Esophagus squamous epithelium (tissue), 5 donors: ENCODE measurements at regions not wholly inside any gene's neighbourhood (a gene's known extent, or its start where the extent isn't known, plus 50 kb on each side); places are given as distances from the start of the nearest gene placed in this dataset.

Experiments
- DNase-seq: peaks from one replicate; lab custom pipeline; 2025; lab: John Stamatoyannopoulos, UW
- H3K27ac ChIP-seq, 4 donors: fragments of 200-600 bp; sonication (generic); one replicate each; pipeline ENCODE4 v1.5.1; 2016 to 2019; ENCODE audit warnings: mild to moderate bottlenecking in 1 of 4
- H3K27me3 ChIP-seq, 4 donors: fragments of 200-600 bp; sonication (generic); 1 replicate in 3 of 4; 2 replicates in 1 of 4; pipeline versions ENCODE4 v1.5.1 to v1.6.0; 2017 to 2021; ENCODE audit warnings: antibody characterized with exemption in 1 of 4
- H3K36me3 ChIP-seq, 3 donors: fragments of 200-600 bp; sonication (generic); one replicate each; pipeline ENCODE4 v1.5.1; 2016 to 2019
- H3K4me1 ChIP-seq, 3 donors: fragments of 200-600 bp; sonication (generic); one replicate each; pipeline ENCODE4 v1.5.1; 2017 to 2019
- H3K4me3 ChIP-seq, 4 donors: fragments of 200-600 bp; sonication (generic); 1 replicate in 3 of 4; 2 replicates in 1 of 4; pipeline ENCODE4 v1.5.1; 2016 to 2019; ENCODE audit warnings: mild to moderate bottlenecking in 2 of 4, moderate library complexity in 1 of 4
- H3K9me3 ChIP-seq, 3 donors: fragments of 200-600 bp; sonication (generic); one replicate each; pipeline ENCODE4 v1.5.1; 2016 to 2019
- POLR2A ChIP-seq, 4 donors: fragments of 450-650 bp; IDR thresholded peaks; one replicate each; pipeline ENCODE4 v1.6.1; 2017; ENCODE audit warnings: antibody characterized with exemption in 4 of 4, mild to moderate bottlenecking in 4 of 4, moderate library complexity in 3 of 4
- WGBS, 2 donors: methylation state at CpG; one replicate each; pipeline ENCODE4 v1.1.5; 2018; 5-methylcytosine and 5-hydroxymethylcytosine counted together
- intact Hi-C: fragments of 100-400 bp; cut with DNase I; formaldehyde crosslinking; loops from one replicate; pipeline ENCODE4 v1.15.0; 2022
- TF ChIP-seq, protein P1 (sequence below), 6 experiments: fragments of 450-650 bp in 4 of 6; fragments of 200-600 bp in 2 of 6; sonication (generic) in 2 of 6; IDR thresholded peaks; one replicate each; pipeline ENCODE4 v1.5.1; 2016 to 2019; ENCODE audit warnings: antibody characterized with exemption in 6 of 6, mild to moderate bottlenecking in 4 of 6, moderate library complexity in 4 of 6
- donor health status: DM: yes; HTN: yes; CAD: no.

DNA sequence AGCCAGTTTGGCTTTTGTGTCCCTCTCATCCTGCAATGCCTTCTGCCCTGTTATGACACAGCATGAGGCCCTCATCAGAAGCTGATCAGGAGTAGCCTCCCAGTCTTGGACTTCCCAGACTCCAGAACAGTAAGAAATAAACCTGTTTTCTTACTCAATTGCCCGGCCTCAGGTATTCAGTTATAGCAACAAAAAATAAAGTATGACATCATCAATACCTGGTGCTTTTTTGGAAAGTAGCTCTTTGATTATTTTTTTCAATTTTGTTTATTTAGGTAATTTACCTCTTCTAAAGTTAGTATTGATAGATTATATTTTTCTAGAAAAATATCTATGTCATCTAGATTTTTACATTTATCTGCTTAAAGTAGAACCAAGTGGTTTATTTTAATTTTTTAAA, 112.8 kb upstream of the CES5A start:
- no peaks in the 10 kb centered on the region for H3K36me3 ChIP-seq
- no peaks in the 10 kb centered on the region for H3K4me1 ChIP-seq
- H3K4me3 ChIP-seq, result no peak overlapping the region
- no peak overlapping the region for H3K27ac ChIP-seq
- no peak for DNase-seq
- intact Hi-C loops, result no loop called here
- H3K27me3 ChIP-seq, result no peaks in the 10 kb centered on the region
- WGBS, 2 donors, result 73 to 89% methylated on average over 1 of the region's 1 CpG
- TF ChIP-seq, protein P1, sequence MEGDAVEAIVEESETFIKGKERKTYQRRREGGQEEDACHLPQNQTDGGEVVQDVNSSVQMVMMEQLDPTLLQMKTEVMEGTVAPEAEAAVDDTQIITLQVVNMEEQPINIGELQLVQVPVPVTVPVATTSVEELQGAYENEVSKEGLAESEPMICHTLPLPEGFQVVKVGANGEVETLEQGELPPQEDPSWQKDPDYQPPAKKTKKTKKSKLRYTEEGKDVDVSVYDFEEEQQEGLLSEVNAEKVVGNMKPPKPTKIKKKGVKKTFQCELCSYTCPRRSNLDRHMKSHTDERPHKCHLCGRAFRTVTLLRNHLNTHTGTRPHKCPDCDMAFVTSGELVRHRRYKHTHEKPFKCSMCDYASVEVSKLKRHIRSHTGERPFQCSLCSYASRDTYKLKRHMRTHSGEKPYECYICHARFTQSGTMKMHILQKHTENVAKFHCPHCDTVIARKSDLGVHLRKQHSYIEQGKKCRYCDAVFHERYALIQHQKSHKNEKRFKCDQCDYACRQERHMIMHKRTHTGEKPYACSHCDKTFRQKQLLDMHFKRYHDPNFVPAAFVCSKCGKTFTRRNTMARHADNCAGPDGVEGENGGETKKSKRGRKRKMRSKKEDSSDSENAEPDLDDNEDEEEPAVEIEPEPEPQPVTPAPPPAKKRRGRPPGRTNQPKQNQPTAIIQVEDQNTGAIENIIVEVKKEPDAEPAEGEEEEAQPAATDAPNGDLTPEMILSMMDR (IDR thresholded peaks at IDR 0.05), result no peak
- TF ChIP-seq POLR2A (IDR thresholded peaks at IDR 0.05), result no peak
- H3K9me3 ChIP-seq, result no peaks in the 10 kb centered on the region

DNA sequence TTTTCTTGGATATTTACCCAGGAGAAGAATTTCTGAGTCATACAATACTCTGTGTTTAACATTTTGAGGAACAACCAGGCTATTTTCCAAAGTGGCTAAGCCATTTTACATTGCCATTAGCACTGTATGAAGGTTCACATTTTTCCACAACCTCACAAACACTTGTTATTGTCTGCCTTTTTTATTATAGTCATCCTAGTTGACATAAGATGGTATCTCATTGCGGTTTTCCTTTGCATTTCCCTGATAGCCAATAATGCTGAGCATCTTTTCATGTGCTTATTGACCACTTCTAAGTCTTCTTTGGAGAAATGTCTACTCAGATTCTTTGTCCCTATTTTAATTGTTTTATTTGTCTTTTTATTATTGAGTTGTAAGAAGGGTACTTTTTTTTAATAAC, 107.4 kb upstream of the CES5A start:
- no peaks in the 10 kb centered on the region for H3K9me3 ChIP-seq
- no peaks in the 10 kb centered on the region for H3K36me3 ChIP-seq
- H3K4me1 ChIP-seq, result peaks cover 0 to 4% (median 0%) of the 10 kb centered on the region in 3 donors
- WGBS, 2 donors, result 75 to 93% methylated on average over 1 of the region's 1 CpG
- intact Hi-C loops, result no loop called here
- H3K4me3 ChIP-seq, result no peak overlapping the region
- no peaks in the 10 kb centered on the region for H3K27me3 ChIP-seq
- TF ChIP-seq POLR2A (IDR thresholded peaks at IDR 0.05), result no peak
- TF ChIP-seq, protein P1 (IDR thresholded peaks at IDR 0.05), result no peak
- no peak overlapping the region for H3K27ac ChIP-seq
- DNase-seq, result no peak

DNA sequence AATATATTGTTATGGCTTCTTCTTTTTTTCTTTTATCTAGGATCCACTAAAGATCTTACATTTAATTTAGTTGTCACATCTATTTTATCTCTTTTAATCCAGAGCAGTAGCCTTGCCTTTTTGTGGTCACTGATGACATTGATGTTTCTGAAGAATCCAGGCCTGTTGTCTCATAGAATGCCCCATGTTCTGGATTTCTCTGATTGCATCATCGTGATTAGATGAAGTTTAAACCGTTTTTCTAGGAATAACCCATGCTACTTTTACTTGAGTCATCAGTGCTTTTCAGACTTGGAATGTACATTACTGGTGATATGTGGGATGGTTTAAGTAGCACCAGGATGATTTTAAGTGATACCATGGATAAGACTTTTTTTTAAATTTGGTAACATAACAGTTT, 106.4 kb upstream of the CES5A start:
- no peak for DNase-seq
- Histone ChIP-seq H3K27ac (no peak overlapping the region), H3K36me3 (no peaks in the 10 kb centered on the region), H3K4me1 (peaks cover 0 to 8% (median 0%) of the 10 kb centered on the region in 3 donors), H3K27me3 (no peaks in the 10 kb centered on the region), H3K4me3 (no peak overlapping the region), H3K9me3 (no peaks in the 10 kb centered on the region)
- TF ChIP-seq POLR2A (IDR thresholded peaks at IDR 0.05), result no peak
- TF ChIP-seq, protein P1 (IDR thresholded peaks at IDR 0.05), result no peak
- WGBS, 2 donors, result 74 to 77% methylated on average over 2 of the region's 2 CpGs
- intact Hi-C loops, result no loop called here

DNA sequence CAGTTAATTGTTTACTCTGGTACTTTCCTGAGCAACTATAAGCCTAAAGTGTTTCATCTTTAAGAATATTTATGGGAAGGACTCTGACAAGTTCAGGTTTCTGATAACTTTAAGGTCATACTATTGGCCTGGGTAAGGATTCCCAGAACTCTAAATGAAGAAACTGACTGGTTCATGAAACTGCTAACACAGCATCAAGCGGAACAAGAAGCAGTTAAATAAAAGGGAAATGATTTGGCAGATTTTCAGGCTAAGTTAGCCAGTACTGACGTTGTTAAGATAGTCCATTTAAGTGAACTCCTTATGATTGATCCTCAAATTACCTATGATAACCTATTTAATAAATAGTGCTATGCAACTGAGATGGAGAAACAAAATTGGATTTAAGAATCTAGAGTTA, 101.6 kb upstream of the CES5A start:
- H3K36me3 ChIP-seq, result no peaks in the 10 kb centered on the region
- H3K4me1 ChIP-seq, result peaks cover 0 to 8% (median 0%) of the 10 kb centered on the region in 3 donors
- no peaks in the 10 kb centered on the region for H3K9me3 ChIP-seq
- TF ChIP-seq, protein P1 (IDR thresholded peaks at IDR 0.05), result no peak
- no peak for TF ChIP-seq POLR2A (IDR thresholded peaks at IDR 0.05)
- intact Hi-C loops, result no loop called here
- 35 to 45% methylated on average over 2 of the region's 2 CpGs for WGBS, 2 donors
- peak overlapping the region in 1 of 4 donors; percentile 9 for H3K27ac ChIP-seq
- no peaks in the 10 kb centered on the region for H3K27me3 ChIP-seq
- H3K4me3 ChIP-seq, result no peak overlapping the region
- no peak for DNase-seq

DNA sequence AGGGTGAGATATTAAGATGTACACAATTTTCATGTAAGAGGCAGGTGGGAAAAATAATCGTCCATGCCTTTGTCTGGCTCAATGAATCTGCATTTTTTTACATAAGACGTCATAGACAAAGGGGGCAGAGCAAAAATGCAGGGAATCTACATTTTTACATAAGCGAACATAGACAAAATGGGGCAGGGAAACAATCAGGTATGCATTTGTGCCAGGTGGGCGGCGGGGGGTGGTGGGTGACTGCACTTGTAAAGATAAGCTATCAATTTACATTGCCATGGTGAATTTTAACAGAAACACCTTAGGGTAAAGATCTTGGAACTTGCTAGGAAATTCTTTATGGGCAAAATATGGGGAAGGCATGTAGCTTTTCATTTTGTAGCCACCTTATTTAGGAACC, 96.3 kb upstream of the CES5A start:
- DNase-seq, result no peak
- H3K4me1 ChIP-seq, result peaks cover 0 to 21% (median 13%) of the 10 kb centered on the region in 3 donors
- no peak overlapping the region for H3K4me3 ChIP-seq
- H3K36me3 ChIP-seq, result no peaks in the 10 kb centered on the region
- no peaks in the 10 kb centered on the region for H3K9me3 ChIP-seq
- H3K27ac ChIP-seq, result no peak overlapping the region
- WGBS, 2 donors, result 71 to 78% methylated on average over 5 of the region's 5 CpGs
- intact Hi-C loops, result no loop called here
- TF ChIP-seq, protein P1 (IDR thresholded peaks at IDR 0.05), result no peak
- TF ChIP-seq POLR2A (IDR thresholded peaks at IDR 0.05), result no peak
- H3K27me3 ChIP-seq, result no peaks in the 10 kb centered on the region
